Activated CD8-positive, alpha-beta memory T cell treated with anti-CD3 and anti-CD28 coated beads for 1 hour (primary cell): ENCODE measurements at regions not wholly inside any gene's neighbourhood (a gene's known extent, or its start where the extent isn't known, plus 50 kb on each side); places are given as distances from the start of the nearest gene placed in this dataset.

Experiments
- DNase-seq, 2 donors: peaks; one replicate each; pipeline ENCODE4 v3.0.0-alpha.2; 2020; ENCODE audit warnings: low read depth in 1 of 2; ENCODE audit errors: extremely low read depth in 1 of 2

- no peak for DNase-seq
Observed at GRCh38 chr1:55860798-55861519, 645.8 kb upstream of the USP24 start.

- DNase-seq = no peak
Observed at GRCh38 chr1:55860326-55860725, 645.2 kb upstream of the USP24 start.

- no peak for DNase-seq
Observed at GRCh38 chr1:55854911-55855310, 639.7 kb upstream of the USP24 start.

- DNase-seq = no peak
Observed at GRCh38 chr1:55848906-55849305, 633.7 kb upstream of the USP24 start.

GRCh38 chr1:55846051-55846450 is 630.9 kb upstream of the USP24 start:
- no peak for DNase-seq

- DNase-seq = no peak
Observed at GRCh38 chr1:55844322-55844721, 629.2 kb upstream of the USP24 start.

GRCh38 chr1:55839626-55840025 is 624.5 kb upstream of the USP24 start:
- DNase-seq = no peak

- DNase-seq = no peak
Observed at GRCh38 chr1:55839221-55839620, 624.1 kb upstream of the USP24 start.

GRCh38 chr1:55836086-55836485 is 620.9 kb upstream of the USP24 start:
- no peak for DNase-seq

- DNase-seq = no peak
Observed at GRCh38 chr1:55833529-55834091, 618.4 kb upstream of the USP24 start.

- DNase-seq = no peak
Observed at GRCh38 chr1:55831759-55832158, 616.6 kb upstream of the USP24 start.

- DNase-seq = no peak
Observed at GRCh38 chr1:55828044-55828443, 612.9 kb upstream of the USP24 start.

- no peak for DNase-seq
Observed at GRCh38 chr1:55827350-55827749, 612.2 kb upstream of the USP24 start.

- no peak for DNase-seq
Observed at GRCh38 chr1:55826381-55827080, 611.4 kb upstream of the USP24 start.

- no peak for DNase-seq
Observed at GRCh38 chr1:55825461-55825860, 610.3 kb upstream of the USP24 start.

- no peak for DNase-seq
Observed at GRCh38 chr1:55824251-55824640, 609.1 kb upstream of the USP24 start.

- no peak for DNase-seq
Observed at GRCh38 chr1:55823541-55824250, 608.5 kb upstream of the USP24 start.

- no peak for DNase-seq
Observed at GRCh38 chr1:55822891-55823290, 607.7 kb upstream of the USP24 start.

- no peak for DNase-seq
Observed at GRCh38 chr1:55821234-55821633, 606.1 kb upstream of the USP24 start.

GRCh38 chr1:55820501-55820900 is 605.3 kb upstream of the USP24 start:
- no peak for DNase-seq

GRCh38 chr1:55819011-55819410 is 603.8 kb upstream of the USP24 start:
- no peak for DNase-seq
